GM12878 (cell line): ENCODE measurements at regions not wholly inside any gene's neighbourhood (a gene's known extent, or its start where the extent isn't known, plus 50 kb on each side); places are given as distances from the start of the nearest gene placed in this dataset.

Experiments
- ATAC-seq: fragments of 200-7000 bp; cut with Tn5 transposase; 3 replicates; pipeline ENCODE4 v1.9.1; 2020; ENCODE audit warnings: mild to moderate bottlenecking, moderate library complexity
- BruUV-seq: library from RNA; stranded (reverse); fragments of 400-500 nt; replicated peaks from 2 replicates; lab custom pipeline; 2021; lab: Mats Ljungman, UMichigan
- CTCF ChIA-PET: fragments of 300-600 bp; sonication (Branson Sonifier 250); formaldehyde crosslinking; extraction: SDS; loops from one replicate; lab custom pipeline; 2021; ENCODE audit warnings: inconsistent platforms; lab: Yijun Ruan, JAX
- POLR2A ChIA-PET: fragments of 350-600 bp; formaldehyde crosslinking; extraction: SDS; loops from one replicate; lab custom pipeline; 2021; ENCODE audit warnings: inconsistent platforms; lab: Charles Lee
- RAD21 ChIA-PET: fragments of 300-600 bp; sonication (Branson Sonifier 250); formaldehyde crosslinking; loops from one replicate; lab custom pipeline; 2023; ENCODE audit warnings: antibody characterized with exemption; ENCODE audit not compliant: unreplicated experiment; lab: Charles Lee
- SMC1A ChIA-PET: fragments of 300-600 bp; sonication (Branson Sonifier 250); formaldehyde crosslinking; loops from one replicate; lab custom pipeline; 2023; ENCODE audit not compliant: unreplicated experiment, uncharacterized antibody; lab: Charles Lee
- DNase-seq: peaks from one replicate; pipeline ENCODE4 v3.0.0-alpha.2; 2011; ENCODE audit warnings: low read depth, low spot score
- FAIRE-seq: peaks from 3 replicates; lab custom pipeline; 2011; peaks lifted over from hg19 to GRCh38; lab: Jason Lieb, UNC
- H2AFZ ChIP-seq: 2 replicates; pipeline ENCODE4 v1.6.0; 2011; ENCODE audit warnings: low read depth, low read length, control low read depth; ENCODE audit not compliant: control insufficient read depth
- H3K27ac ChIP-seq: 2 replicates; pipeline ENCODE4 v1.5.1; 2011; ENCODE audit warnings: control low read depth; ENCODE audit not compliant: control insufficient read depth, insufficient read depth
- H3K27me3 ChIP-seq, 2 experiments: replicated peaks in 1 of 2; 2 replicates each; pipeline versions ENCODE4 v1.6.0 to v1.6.1; 2011; ENCODE audit warnings: low read length in 1 of 2; ENCODE audit not compliant: control insufficient read depth in 2 of 2, insufficient read depth in 2 of 2
- H3K36me3 ChIP-seq, 2 experiments: 2 replicates each; pipeline ENCODE4 v1.5.1; 2011; ENCODE audit warnings: low read length in 1 of 2; ENCODE audit not compliant: control insufficient read depth in 2 of 2, insufficient read depth in 2 of 2
- H3K4me1 ChIP-seq: 2 replicates; pipeline ENCODE4 v1.6.1; 2011; ENCODE audit warnings: mild to moderate bottlenecking, low read length, moderate library complexity, mixed read lengths; ENCODE audit not compliant: control insufficient read depth, insufficient read depth
- H3K4me2 ChIP-seq: 2 replicates; pipeline ENCODE4 v1.6.0; 2011; ENCODE audit warnings: control low read depth; ENCODE audit not compliant: control insufficient read depth, insufficient read depth
- H3K4me3 ChIP-seq: fragments of 200-600 bp; sonication (generic); 2 replicates; pipeline ENCODE4 v1.5.1; 2016
- H3K79me2 ChIP-seq: 2 replicates; pipeline ENCODE4 v1.6.0; 2011; ENCODE audit warnings: low read length; ENCODE audit not compliant: control insufficient read depth, insufficient read depth
- H3K9ac ChIP-seq: 2 replicates; pipeline ENCODE4 v1.8.0; 2011; ENCODE audit warnings: low read length, control low read depth, mixed read lengths; ENCODE audit not compliant: control insufficient read depth, insufficient read depth
- H3K9me3 ChIP-seq: replicated peaks from 3 replicates; pipeline ENCODE4 v1.5.1; 2011; ENCODE audit warnings: mild to moderate bottlenecking, low read length; ENCODE audit not compliant: control insufficient read depth, insufficient read depth
- H4K20me1 ChIP-seq: 2 replicates; pipeline ENCODE4 v1.6.0; 2011; ENCODE audit not compliant: control insufficient read depth, insufficient read depth
- BCL3 ChIP-seq: IDR thresholded peaks from 2 replicates; pipeline ENCODE4 v1.6.1; 2011; ENCODE audit warnings: borderline replicate concordance, low read depth, mild to moderate bottlenecking, moderate library complexity, low read length; ENCODE audit not compliant: insufficient read depth, poor library complexity, severe bottlenecking
- CEBPZ ChIP-seq: fragments of 150-350 bp; IDR thresholded peaks from 2 replicates; pipeline ENCODE4 v1.6.1; 2016; ENCODE audit warnings: low read depth, low read length
- CREM ChIP-seq: IDR thresholded peaks from 2 replicates; pipeline ENCODE4 v1.6.1; 2014; ENCODE audit warnings: antibody characterized with exemption, low read depth
- DPF2 ChIP-seq: fragments of 450-650 bp; IDR thresholded peaks from 2 replicates; pipeline ENCODE4 v1.6.1; 2017; ENCODE audit warnings: mild to moderate bottlenecking
- E2F8 ChIP-seq: fragments of 450-650 bp; IDR thresholded peaks from 2 replicates; pipeline ENCODE4 v1.6.1; 2018; ENCODE audit warnings: mild to moderate bottlenecking, low read depth, moderate library complexity; ENCODE audit not compliant: partially characterized antibody
- HDAC6 ChIP-seq: fragments of 200-600 bp; sonication (generic); IDR thresholded peaks from one replicate; pipeline ENCODE4 v1.8.0; 2017; ENCODE audit warnings: antibody characterized with exemption; ENCODE audit not compliant: unreplicated experiment
- IKZF2 ChIP-seq, 2 experiments: fragments of 450-650 bp; IDR thresholded peaks; 2 replicates each; pipeline ENCODE4 v1.6.1; 2017; ENCODE audit warnings: mild to moderate bottlenecking in 2 of 2, moderate library complexity in 2 of 2
- KAT2A ChIP-seq: conservative IDR thresholded peaks from 2 replicates; pipeline ENCODE4 v1.6.1; 2011; ENCODE audit warnings: low read depth, low read length; ENCODE audit not compliant: control insufficient read depth
- PRDM15 ChIP-seq: fragments of 450-650 bp; formaldehyde crosslinking; IDR thresholded peaks from 2 replicates; pipeline ENCODE4 v1.4.0; 2020; ENCODE audit warnings: mild to moderate bottlenecking, moderate library complexity
- RELA ChIP-seq: fragments of 450-650 bp; IDR thresholded peaks from 2 replicates; pipeline ENCODE4 v1.8.0; 2014; ENCODE audit warnings: borderline replicate concordance; ENCODE audit not compliant: partially characterized antibody
- YY1 ChIP-seq: IDR thresholded peaks from 2 replicates; pipeline ENCODE4 v1.6.1; 2011; ENCODE audit warnings: low read depth, mild to moderate bottlenecking, low read length
- ZNF217 ChIP-seq: fragments of 450-650 bp; IDR thresholded peaks from 2 replicates; pipeline ENCODE4 v1.6.1; 2017; ENCODE audit warnings: antibody characterized with exemption, mild to moderate bottlenecking
- ZNF24 ChIP-seq: fragments of 450-650 bp; IDR thresholded peaks from 2 replicates; pipeline ENCODE4 v1.6.1; 2017; ENCODE audit warnings: antibody characterized with exemption, mild to moderate bottlenecking
- WGBS: methylation state at CpG from one replicate; pipeline ENCODE4 v1.1.6; 2016; ENCODE audit warnings: low lambda C conversion rate; ENCODE audit not compliant: insufficient replicate concordance, insufficient coverage; ENCODE audit errors: missing lambda C conversion rate; 5-methylcytosine and 5-hydroxymethylcytosine counted together
- in situ Hi-C: fragments of 300-500 bp; cut with MboI; formaldehyde crosslinking; loops from 9 replicates; pipeline ENCODE4 v1.14.3; 2018; ENCODE audit warnings: mixed read lengths
- intact Hi-C: fragments of 100-400 bp; cut with micrococcal nuclease; formaldehyde crosslinking; loops from one replicate; pipeline ENCODE4 v1.14.2; 2022; ENCODE audit not compliant: unreplicated experiment

- CTCF ChIA-PET = interaction anchor here (0.6 to 2.5 kb wide), 6 partner anchors 12 to 521 kb away, joined by 3 to 14 read pairs (median 4); no protein-coding TSS in a partner anchor
- Histone ChIP-seq H3K4me2 (no peak overlapping the region), H3K4me3 (no peak overlapping the region), H2AFZ (no peak overlapping the region), H3K27me3 (peaks cover 0 to 2% of the 10 kb centered on the region in 2 experiments; a peak in 1 of 4 replicates), H3K9ac (no peak overlapping the region), H3K79me2 (no peaks in the 10 kb centered on the region), H4K20me1 (no peaks in the 10 kb centered on the region), H3K4me1 (no peaks in the 10 kb centered on the region), H3K27ac (no peak overlapping the region), H3K9me3 (no peaks in the 10 kb centered on the region), H3K36me3 (no peaks in the 10 kb centered on the region)
- FAIRE-seq (no peak), ATAC-seq (no peak), DNase-seq (no peak)
- no peak for TF ChIP-seq E2F8
- TF ChIP-seq HDAC6 = no peak
- TF ChIP-seq RELA = no peak
- TF ChIP-seq YY1 = no peak
- no peak for TF ChIP-seq IKZF2 (IDR thresholded peaks at IDR 0.05)
- TF ChIP-seq PRDM15 (CRISPR knock-in tag) = no peak
- TF ChIP-seq ZNF217 = no peak
- no peak for TF ChIP-seq CEBPZ
- no peak for TF ChIP-seq ZNF24
- no peak for TF ChIP-seq KAT2A
- no peak for TF ChIP-seq BCL3
- no peak for TF ChIP-seq CREM
- no peak for TF ChIP-seq DPF2
- BruUV-seq = no TSS peak
- SMC1A ChIA-PET = interaction anchor here (1.1 kb wide), 1 partner anchor 13 kb away, joined by 3 read pairs; no protein-coding TSS in a partner anchor
- RAD21 ChIA-PET = no interaction called here
- POLR2A ChIA-PET = no interaction called here
- intact Hi-C loops (loop anchor here (5.0 kb wide), 2 partner anchors 268 to 1343 kb away; no protein-coding TSS in a partner anchor), in situ Hi-C loops (loop anchor here (25.0 kb wide), 1 partner anchor 943 kb away; no protein-coding TSS in a partner anchor)
- WGBS = 26% methylated on average over 2 of the region's 2 CpGs
Measured at GRCh38 chr18:25830787-25831186, 259.6 kb downstream of the SS18 start.
